ENCODE measurements at regions not wholly inside any gene's neighbourhood (a gene's known extent, or its start where the extent isn't known, plus 50 kb on each side); places are given as distances from the start of the nearest gene placed in this dataset.

GRCh38 chr18:45250479-45250878 is 364.8 kb upstream of the SLC14A2 start:
- H3K27ac ChIP-seq (ENCODE audit: low read depth, low read length): no peak overlapping the region
- 28 to 80% (median 41%) methylated on average over 3 of the region's 3 CpGs for WGBS, 3 donors

DNA sequence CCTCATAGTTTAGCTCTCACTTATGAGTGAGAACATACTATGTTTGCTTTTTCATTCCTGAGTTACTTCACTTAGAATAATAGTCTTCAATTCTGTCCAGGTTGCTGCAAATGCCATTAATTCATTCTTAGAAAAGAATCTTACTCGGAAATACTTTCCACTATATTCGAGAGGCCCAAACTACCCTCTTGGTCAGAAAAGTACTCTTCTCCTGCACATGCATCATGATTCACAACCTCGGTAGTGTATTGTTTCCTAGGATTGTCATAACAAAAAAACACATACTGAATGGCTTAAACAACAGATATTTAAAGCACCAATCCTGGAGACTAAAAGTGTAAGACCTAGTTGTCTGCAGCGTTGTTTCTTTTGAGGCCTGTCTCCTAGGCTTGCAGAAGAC is 364.0 kb upstream of the SLC14A2 start:
- no peak overlapping the region for H3K27ac ChIP-seq (ENCODE audit: low read depth, low read length)
- 91 to 95% (median 92%) methylated on average over 4 of the region's 4 CpGs for WGBS, 3 donors

DNA sequence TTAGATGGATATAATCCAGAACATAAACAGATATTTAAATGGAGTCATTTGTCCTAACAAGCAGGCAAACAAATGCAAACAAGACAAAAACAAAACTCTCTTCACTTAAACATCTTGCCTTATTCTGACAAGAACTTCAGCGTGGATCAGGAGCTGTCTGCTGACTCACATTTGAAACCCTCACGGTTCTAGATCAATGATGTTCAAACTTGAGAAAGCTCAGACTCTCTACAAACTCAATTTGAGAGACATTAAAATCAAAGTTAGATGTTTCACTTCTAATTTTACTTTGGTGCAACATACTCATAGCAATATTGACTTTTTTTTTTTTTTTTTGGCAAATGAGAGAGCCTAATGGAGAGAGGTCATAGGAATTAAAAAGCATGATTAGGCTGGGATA is 362.8 kb upstream of the SLC14A2 start:
- 87 to 99% (median 88%) methylated on average over 2 of the region's 2 CpGs for WGBS, 3 donors
- H3K27ac ChIP-seq (ENCODE audit: low read depth, low read length): no peak overlapping the region

DNA sequence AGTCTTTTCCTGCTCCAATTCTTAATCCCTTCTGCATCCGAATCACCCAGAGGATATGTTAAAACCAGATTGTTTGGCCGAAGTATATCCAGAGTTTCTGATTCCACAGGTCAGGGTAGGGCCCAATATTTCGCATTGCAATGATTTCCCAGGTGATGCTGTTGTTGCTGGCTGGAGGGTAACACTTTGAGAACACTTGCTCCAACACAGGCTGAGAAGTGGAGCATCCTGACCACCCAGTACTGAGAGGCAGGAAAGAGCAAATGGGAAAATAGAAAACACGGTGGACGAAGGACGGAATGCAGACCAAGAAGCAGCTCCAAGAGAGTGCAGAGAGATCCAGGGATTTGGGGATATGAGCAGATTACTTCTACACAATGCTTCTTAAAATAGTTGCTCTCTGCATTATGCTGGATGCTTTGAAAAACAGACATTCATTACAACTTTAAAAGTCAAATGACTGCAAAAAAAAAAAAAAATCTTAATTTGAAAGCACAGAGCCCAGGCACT is 362.2 kb upstream of the SLC14A2 start:
- 84 to 90% (median 90%) methylated on average over 6 of the region's 6 CpGs for WGBS, 3 donors
- no peak overlapping the region for H3K27ac ChIP-seq (ENCODE audit: low read depth, low read length)

DNA sequence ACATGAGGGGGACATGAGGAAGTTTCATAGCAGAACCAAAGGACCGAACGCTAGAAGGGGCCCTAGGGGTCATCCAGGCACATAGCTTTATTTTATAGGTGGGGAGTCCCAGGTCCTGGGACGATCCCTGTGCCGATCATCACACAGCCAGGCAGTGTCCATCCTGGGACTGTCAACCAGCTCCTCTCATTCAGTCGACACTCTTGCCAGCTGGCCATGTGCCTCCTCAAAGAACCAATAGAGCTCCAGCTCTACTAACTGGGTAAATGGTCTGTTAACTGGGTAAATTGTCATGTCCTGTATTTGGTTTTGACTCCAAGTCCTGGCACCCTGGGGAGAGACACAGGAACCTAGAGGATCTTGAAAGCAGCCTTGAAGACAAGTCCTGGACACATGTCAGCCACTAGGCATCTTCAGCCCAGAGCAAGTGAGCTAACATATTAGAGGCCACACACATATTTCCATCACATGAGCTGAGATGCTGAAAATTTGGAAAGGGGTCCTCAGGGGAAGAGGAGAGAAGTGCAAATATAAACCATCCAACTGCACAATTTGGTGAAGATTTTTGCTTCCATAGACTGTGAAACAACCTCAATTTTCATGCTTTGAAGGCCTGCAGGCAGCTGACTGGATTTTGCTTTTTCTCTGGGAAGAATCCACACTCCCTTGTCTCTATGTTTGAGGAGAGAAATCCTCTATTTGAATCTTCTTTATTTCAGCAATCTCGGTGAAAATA is 361.1 kb upstream of the SLC14A2 start:
- H3K27ac ChIP-seq (ENCODE audit: low read depth, low read length): no peak overlapping the region
- 80 to 92% (median 86%) methylated on average over 6 of the region's 6 CpGs for WGBS, 3 donors

DNA sequence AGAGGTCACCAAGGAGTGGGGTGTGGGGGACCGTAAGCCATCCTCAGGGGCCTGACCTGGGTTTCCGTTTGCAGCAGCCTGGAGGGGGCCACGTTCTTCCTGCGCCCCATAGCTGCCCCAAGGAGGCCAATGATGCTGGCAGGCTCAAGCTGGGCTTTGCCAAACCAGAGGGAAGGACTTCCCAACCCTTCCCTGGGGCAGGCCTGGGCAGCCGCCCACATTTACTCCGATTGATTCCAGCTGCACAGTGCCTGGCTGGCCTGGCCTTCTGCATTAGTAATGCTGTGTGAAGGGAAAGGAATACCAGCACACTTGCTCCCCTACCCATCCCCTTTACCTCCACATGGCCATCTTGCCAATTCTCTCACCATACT is 360.6 kb upstream of the SLC14A2 start:
- H3K27ac ChIP-seq (ENCODE audit: low read depth, low read length): no peak overlapping the region
- 55 to 95% (median 66%) methylated on average over 6 of the region's 6 CpGs for WGBS, 3 donors

- WGBS, 3 donors: 43 to 68% (median 65%) methylated on average over 6 of the region's 6 CpGs
These were observed 359.9 kb upstream of the SLC14A2 start for GRCh38 chr18:45255197-45255890.

GRCh38 chr18:45260125-45260524 is 355.2 kb upstream of the SLC14A2 start:
- H3K27ac ChIP-seq (ENCODE audit: low read depth, low read length): no peak overlapping the region
- WGBS, 3 donors: 80 to 92% (median 80%) methylated on average over 1 of the region's 1 CpG

More at GRCh38 chr18:45255197-45255890, 359.9 kb upstream of the SLC14A2 start:
- H3K27ac ChIP-seq (ENCODE audit: low read depth, low read length): no peak overlapping the region

DNA sequence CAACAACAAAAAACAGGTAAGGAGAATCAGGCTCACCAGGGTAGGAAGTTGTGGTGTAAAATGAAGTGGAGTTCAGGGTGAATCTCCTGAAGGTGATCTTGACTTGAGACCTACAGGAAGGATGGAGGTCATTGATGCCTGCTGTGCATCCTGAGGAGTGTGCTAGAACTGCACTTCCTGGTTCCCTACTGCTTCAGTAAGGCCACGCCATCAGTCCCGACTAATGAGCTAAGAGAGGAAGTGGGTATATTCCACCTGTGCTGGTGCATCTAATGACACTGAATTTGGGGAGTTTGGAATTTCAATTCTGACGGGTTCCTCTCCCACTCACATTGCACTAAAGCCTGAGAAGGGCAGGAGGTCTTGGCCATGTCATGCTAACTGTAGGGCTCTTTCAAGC is 349.3 kb upstream of the SLC14A2 start:
- 76 to 87% (median 78%) methylated on average over 3 of the region's 3 CpGs for WGBS, 3 donors
- H3K27ac ChIP-seq (ENCODE audit: low read depth, low read length): no peak overlapping the region

DNA sequence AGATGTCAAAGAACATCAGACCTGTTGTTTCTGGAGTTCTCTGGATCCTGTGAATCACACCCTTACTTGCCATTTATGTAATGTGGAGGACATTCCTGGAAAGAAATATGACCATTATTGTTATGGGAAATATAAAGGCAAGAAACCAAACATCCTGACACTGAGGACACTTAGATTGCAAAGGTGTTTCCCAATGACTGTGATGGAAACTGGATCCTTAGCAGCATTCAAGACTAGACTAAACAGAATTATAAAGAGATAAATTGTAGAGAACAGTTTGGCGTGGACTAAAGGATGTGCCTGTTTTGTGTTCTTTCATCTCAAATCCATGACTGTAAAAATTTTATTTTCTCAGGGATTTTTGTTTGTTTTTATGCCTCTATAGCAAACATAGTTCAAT is 347.7 kb upstream of the SLC14A2 start:
- no peak overlapping the region for H3K27ac ChIP-seq (ENCODE audit: low read depth, low read length)
- 82 to 100% (median 92%) methylated on average over 1 of the region's 1 CpG for WGBS, 3 donors

- H3K27ac ChIP-seq (ENCODE audit: low read depth, low read length): no peak overlapping the region
- 64 to 87% (median 69%) methylated on average over 1 of the region's 1 CpG for WGBS, 3 donors
These were observed 346.7 kb upstream of the SLC14A2 start for GRCh38 chr18:45268583-45268982.

DNA sequence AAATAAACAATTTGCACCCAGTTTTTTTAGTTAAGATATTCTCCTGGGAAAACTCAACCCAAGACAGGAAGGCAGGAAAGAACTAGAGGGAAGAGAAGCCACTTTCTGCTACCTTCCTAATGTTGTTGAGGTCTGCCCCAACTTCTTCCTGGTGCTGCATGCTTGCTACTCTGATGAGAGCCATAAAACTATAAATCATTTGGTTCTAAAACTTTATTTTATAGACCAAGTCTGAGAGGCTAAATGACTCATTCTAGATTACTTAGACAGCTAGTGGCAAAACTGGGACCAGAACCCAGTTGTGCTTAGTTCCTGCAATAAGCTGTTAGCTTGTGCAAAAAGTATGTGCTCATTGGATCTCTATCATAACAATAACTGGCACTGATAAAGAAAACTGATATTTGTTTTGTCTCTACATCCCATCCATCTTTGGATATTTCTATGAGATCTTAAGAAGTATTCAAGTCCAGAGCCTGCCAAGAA is 344.9 kb upstream of the SLC14A2 start:
- no peak overlapping the region for H3K27ac ChIP-seq (ENCODE audit: low read depth, low read length)

GRCh38 chr18:45274026-45274425 is 341.2 kb upstream of the SLC14A2 start:
- no peak overlapping the region for H3K27ac ChIP-seq (ENCODE audit: low read depth, low read length)
- WGBS, 3 donors: 38 to 77% (median 75%) methylated on average over 1 of the region's 1 CpG

GRCh38 chr18:45275367-45276113 is 339.7 kb upstream of the SLC14A2 start:
- no peak overlapping the region for H3K27ac ChIP-seq (ENCODE audit: low read depth, low read length)
- WGBS, 3 donors: 76 to 84% (median 80%) methylated on average over 5 of the region's 5 CpGs

DNA sequence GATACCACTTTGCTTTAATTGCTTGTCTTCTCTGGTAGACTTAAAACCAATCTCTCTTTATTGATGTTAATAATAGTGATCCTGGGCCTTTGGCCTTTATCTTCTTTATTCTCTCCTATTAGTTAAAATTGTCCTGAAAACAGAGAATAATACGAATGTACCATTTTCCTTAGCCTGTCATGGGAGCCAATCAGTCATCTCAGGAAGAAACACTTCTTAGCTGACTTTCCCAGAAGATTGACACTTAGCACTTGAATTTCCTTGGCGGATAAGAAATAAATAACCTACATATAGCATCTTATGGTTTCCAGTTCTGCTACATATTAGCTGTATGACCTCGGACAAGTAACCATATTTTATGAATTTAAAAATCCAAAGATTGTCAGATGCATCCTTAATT is 338.4 kb upstream of the SLC14A2 start:
- H3K27ac ChIP-seq (ENCODE audit: low read depth, low read length): no peak overlapping the region
- 91 to 94% (median 93%) methylated on average over 3 of the region's 3 CpGs for WGBS, 3 donors

GRCh38 chr18:45277908-45278307 is 337.4 kb upstream of the SLC14A2 start:
- WGBS, 3 donors: 93 to 95% (median 95%) methylated on average over 4 of the region's 4 CpGs
- no peak overlapping the region for H3K27ac ChIP-seq (ENCODE audit: low read depth, low read length)

GRCh38 chr18:45280481-45281276 is 334.6 kb upstream of the SLC14A2 start:
- H3K27ac ChIP-seq (ENCODE audit: low read depth, low read length): no peak overlapping the region
- 84 to 87% (median 84%) methylated on average over 10 of the region's 10 CpGs for whole genome bisulfite sequencing, 3 donors

DNA sequence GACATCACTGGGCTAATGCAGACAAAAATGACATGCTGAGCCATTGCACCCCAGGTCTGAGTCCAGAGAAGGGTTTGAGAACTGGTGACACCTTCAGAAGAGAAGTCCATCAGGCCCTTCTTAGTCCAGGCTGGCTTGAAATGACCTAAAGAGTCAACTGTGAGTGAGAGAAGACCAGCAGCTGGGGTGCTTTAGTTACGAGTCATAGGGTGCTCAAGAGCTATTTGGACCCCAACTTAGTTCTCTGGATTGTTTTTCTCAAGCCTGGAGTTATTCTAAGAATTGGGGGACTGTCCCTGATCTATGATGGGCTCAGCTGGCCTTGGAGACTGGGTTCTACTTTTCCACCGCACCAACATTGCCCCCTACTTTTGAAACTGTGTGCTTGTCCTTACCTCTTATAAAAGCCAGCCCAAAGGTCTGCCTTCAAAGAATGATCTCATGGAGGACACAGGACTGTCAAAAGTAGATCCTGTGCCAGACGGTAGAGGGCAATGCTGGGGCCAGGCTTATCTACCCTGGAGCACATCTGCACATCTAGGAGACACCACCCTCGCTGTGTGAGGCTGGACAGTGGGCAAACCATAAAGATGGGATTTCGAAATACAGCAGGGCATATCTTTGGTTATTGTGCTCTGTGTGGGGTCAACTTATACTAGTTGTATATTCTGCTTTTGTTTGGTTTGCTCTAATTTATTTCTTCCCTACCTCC is 333.0 kb upstream of the SLC14A2 start:
- no peak overlapping the region for H3K27ac ChIP-seq (ENCODE audit: low read depth, low read length)
- WGBS, 3 donors: 81 to 85% (median 83%) methylated on average over 5 of the region's 5 CpGs
